A673 (cell line): ENCODE measurements at regions not wholly inside any gene's neighbourhood (a gene's known extent, or its start where the extent isn't known, plus 50 kb on each side); places are given as distances from the start of the nearest gene placed in this dataset.
A peak's percentile ranks its signal among the peaks of the same experiment; 100 is the strongest.

Source experiments
- CTCF ChIP-seq: fragments of 300-800, 200-600 bp; sonication (generic); conservative IDR thresholded peaks from 2 replicates; pipeline ENCODE4 v1.5.1; 2017; ENCODE audit warnings: low read depth, mild to moderate bottlenecking, antibody characterized with exemption, low read length, moderate library complexity, mixed read lengths
- EZH2 ChIP-seq: fragments of 200-600 bp; sonication (generic); IDR thresholded peaks from 2 replicates; pipeline ENCODE4 v1.6.1; 2017; ENCODE audit warnings: borderline replicate concordance, low read depth, mild to moderate bottlenecking, mixed read lengths, antibody characterized with exemption, low read length; ENCODE audit not compliant: poor library complexity, severe bottlenecking

GRCh38 chr4:29756966-29757365 is 963.2 kb upstream of the PCDH7 start:
- TF ChIP-seq EZH2 (no peak), CTCF (0 out of 2 replicates have a peak, but pooled peaks have one; percentile 17)
